GM12864 (cell line): ENCODE measurements at regions not wholly inside any gene's neighbourhood (a gene's known extent, or its start where the extent isn't known, plus 50 kb on each side); places are given as distances from the start of the nearest gene placed in this dataset.

Source experiments
- DNase-seq: peaks from one replicate; pipeline ENCODE4 v3.0.0-alpha.2; 2011; ENCODE audit warnings: low read depth
- H3K4me3 ChIP-seq: 2 replicates; pipeline ENCODE4 v1.5.1; 2011; ENCODE audit warnings: mild to moderate bottlenecking, low read depth, low read length, control low read depth
- CTCF ChIP-seq: IDR thresholded peaks from 2 replicates; pipeline ENCODE4 v1.5.1; 2011; ENCODE audit warnings: low read depth, mild to moderate bottlenecking, moderate library complexity, low read length, control low read depth, inconsistent platforms; ENCODE audit errors: missing control alignments

DNA sequence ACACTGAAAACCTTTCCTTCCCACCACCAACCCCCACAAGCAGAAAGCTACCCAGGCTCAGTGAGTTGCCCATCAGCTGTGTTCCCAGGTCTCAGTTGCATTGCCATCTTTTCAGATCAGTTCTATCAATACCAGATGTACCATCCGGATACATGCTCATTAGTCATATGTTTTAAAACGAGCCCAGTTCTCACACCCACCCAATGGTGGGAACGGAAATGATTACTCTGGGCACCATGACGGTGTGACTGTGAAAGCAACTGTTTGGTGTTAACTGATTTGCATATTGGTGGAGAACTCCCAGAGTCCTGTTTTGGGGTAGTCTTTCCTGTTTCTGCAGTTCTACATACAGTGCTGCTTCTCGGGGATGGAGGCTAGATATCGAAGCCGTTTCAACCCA lies 212.3 kb downstream of the TRIM36 start:
- H3K4me3 ChIP-seq, result no peak overlapping the region
- no peak for TF ChIP-seq CTCF
- DNase-seq, result no peak

- TF ChIP-seq CTCF, result no peak
- no peak for DNase-seq
- H3K4me3 ChIP-seq, result no peak overlapping the region
These were observed 216.1 kb downstream of the TRIM36 start for GRCh38 chr5:114953565-114953964.

DNA sequence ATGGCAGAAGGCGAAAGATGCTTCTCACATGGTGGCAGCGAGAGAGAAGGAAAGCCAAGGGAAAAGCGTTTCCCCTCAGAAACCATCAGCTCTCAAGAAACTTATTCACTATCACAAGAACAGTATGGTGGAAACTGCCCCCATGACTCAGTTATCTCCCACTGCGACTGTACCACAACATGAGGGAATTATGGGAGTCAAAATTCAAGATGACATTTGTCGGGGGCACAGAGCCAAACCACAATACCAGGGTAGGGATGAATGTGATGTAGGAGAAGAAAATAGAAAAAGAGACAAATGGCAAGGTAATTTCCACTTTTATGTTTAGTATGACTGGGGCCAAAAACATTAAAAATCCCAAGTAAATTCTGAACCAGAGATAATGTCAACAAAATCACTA lies 216.8 kb downstream of the TRIM36 start:
- H3K4me3 ChIP-seq, result no peak overlapping the region
- no peak for TF ChIP-seq CTCF
- DNase-seq, result no peak

GRCh38 chr5:114949756-114950155 lies 220.0 kb downstream of the TRIM36 start:
- no peak for TF ChIP-seq CTCF
- H3K4me3 ChIP-seq, result no peak overlapping the region
- no peak for DNase-seq

- no peak overlapping the region for H3K4me3 ChIP-seq
- TF ChIP-seq CTCF, result no peak
- DNase-seq, result no peak
These were observed 220.6 kb downstream of the TRIM36 start for GRCh38 chr5:114948986-114949621.

DNA sequence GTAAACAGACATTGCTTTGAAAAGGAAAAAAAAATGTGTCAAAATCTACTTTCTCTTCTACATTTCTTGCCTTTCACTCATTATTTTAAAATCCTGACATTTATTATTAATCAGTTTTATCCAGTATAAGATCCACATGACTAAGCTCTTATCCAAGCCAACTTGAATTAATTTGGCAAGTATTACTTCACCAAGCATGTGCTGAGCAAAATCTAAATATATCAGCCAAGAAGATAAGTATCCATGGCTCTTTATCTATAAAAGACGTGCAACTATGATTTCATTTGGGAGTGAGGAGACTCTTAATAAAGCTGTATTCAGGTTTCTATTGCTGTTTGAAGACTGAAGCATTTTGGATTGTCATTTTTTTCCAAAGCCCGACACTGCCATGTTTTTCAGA lies 221.3 kb downstream of the TRIM36 start:
- TF ChIP-seq CTCF, result no peak
- DNase-seq, result no peak

DNA sequence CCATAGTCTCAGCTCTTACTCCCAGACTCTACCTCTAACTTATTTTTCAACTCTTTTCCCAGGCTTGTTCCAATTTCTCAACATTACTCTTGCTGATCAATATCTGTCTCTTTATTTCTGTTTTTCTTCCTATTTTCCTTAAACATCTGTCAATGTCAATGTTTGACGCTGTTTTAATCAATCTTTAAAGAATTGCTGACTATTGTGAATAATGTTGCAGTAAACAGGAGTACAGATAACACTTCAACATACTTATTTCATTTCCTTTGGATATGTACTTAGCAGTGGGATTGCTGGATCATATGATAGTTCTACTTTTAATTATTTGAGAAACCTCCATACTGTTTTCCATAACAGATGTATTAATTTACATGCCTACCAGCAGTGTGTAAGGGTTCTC lies 229.0 kb downstream of the TRIM36 start:
- no peak overlapping the region for H3K4me3 ChIP-seq
- TF ChIP-seq CTCF, result no peak
- no peak for DNase-seq

More for the DNA sequence above, 221.3 kb downstream of the TRIM36 start:
- H3K4me3 ChIP-seq, result no peak overlapping the region
